Thoracic aorta (tissue), 2 donors: ENCODE measurements at regions not wholly inside any gene's neighbourhood (a gene's known extent, or its start where the extent isn't known, plus 50 kb on each side); places are given as distances from the start of the nearest gene placed in this dataset.
"Not testable (repeated sequence)": the region's sequence is repeated elsewhere in the genome, so short reads cannot be mapped to it uniquely, and the experiment has no call there.

Experiments
- ATAC-seq: fragments of 150-250 bp; one replicate; pipeline ENCODE4 v1.8.0; 2017; ENCODE audit warnings: low read depth; ENCODE audit not compliant: insufficient number of reproducible peaks, low FRiP score
- DNase-seq: peaks from one replicate; pipeline ENCODE4 v3.0.0-alpha.2; 2020; ENCODE audit warnings: low spot score
- H3K27ac ChIP-seq, 2 donors: fragments of 200-600 bp; sonication (generic); 1 replicate in 1 of 2; 2 replicates in 1 of 2; pipeline ENCODE4 v1.5.1; 2016; ENCODE audit warnings: mild to moderate bottlenecking in 2 of 2, moderate library complexity in 2 of 2
- H3K27me3 ChIP-seq: fragments of 200-600 bp; sonication (generic); replicated peaks from 2 replicates; pipeline ENCODE4 v1.6.0; 2016; ENCODE audit warnings: mild to moderate bottlenecking; ENCODE audit not compliant: insufficient read depth
- H3K36me3 ChIP-seq: fragments of 200-600 bp; sonication (generic); one replicate; pipeline ENCODE4 v1.5.1; 2016
- H3K4me1 ChIP-seq, 2 donors: fragments of 200-600 bp; sonication (generic); 1 replicate in 1 of 2; 2 replicates in 1 of 2; pipeline versions ENCODE4 v1.5.1 to v1.6.0; 2016; ENCODE audit warnings: low read depth in 2 of 2, mild to moderate bottlenecking in 1 of 2; ENCODE audit not compliant: control insufficient read depth in 1 of 2
- H3K4me3 ChIP-seq: fragments of 200-600 bp; sonication (generic); 2 replicates; pipeline ENCODE4 v1.5.1; 2016; ENCODE audit warnings: mild to moderate bottlenecking
- H3K9me3 ChIP-seq: fragments of 200-600 bp; sonication (generic); 2 replicates; pipeline ENCODE4 v1.5.1; 2016
- TF ChIP-seq, protein P1 (sequence below): fragments of 200-600 bp; sonication (generic); IDR thresholded peaks from one replicate; pipeline ENCODE4 v1.5.1; 2019; ENCODE audit warnings: antibody characterized with exemption

DNA sequence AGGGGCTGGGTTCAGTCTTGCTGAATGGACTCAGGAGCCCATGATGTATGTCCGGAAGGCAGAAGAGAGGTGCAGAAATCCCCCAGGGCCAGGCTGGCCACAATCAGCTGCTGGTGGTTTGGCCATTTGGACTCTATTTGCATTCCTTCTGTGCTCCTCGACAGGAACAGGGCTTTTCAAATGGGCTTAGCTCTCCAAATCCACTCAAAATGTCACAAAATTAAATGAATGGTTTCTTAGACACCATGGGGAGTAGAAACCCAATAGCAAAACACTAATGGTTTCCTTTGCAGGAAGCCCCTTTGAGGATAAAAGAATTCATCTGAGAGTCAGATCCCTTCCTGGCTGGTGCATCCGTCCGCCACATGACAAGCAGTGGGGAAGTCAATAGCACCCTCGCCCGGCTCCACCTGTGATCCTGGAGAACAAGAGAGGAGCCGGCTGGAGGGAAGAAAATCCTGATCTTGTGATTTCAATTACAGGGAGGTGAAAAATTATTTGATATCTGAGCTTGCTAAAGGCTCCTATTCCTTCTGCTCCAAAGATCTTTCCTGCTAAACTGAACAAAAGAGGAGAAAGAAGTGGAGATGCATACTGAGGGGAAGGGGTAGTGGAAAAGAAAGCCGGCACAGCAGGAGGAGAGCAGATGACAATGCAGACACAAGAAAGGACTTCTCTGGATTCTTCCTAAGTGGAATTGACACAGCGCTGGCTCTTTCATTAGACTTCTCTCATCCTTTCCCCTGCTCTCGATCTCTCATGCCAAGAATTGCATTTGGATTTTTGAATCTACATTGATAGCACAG lies 190.7 kb downstream of the C7orf25 start:
- TF ChIP-seq, protein P1, sequence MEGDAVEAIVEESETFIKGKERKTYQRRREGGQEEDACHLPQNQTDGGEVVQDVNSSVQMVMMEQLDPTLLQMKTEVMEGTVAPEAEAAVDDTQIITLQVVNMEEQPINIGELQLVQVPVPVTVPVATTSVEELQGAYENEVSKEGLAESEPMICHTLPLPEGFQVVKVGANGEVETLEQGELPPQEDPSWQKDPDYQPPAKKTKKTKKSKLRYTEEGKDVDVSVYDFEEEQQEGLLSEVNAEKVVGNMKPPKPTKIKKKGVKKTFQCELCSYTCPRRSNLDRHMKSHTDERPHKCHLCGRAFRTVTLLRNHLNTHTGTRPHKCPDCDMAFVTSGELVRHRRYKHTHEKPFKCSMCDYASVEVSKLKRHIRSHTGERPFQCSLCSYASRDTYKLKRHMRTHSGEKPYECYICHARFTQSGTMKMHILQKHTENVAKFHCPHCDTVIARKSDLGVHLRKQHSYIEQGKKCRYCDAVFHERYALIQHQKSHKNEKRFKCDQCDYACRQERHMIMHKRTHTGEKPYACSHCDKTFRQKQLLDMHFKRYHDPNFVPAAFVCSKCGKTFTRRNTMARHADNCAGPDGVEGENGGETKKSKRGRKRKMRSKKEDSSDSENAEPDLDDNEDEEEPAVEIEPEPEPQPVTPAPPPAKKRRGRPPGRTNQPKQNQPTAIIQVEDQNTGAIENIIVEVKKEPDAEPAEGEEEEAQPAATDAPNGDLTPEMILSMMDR: no peak
- Histone ChIP-seq H3K4me1 (no peaks in the 10 kb centered on the region), H3K36me3 (no peaks in the 10 kb centered on the region), H3K9me3 (no peaks in the 10 kb centered on the region), H3K27me3 (no peaks in the 10 kb centered on the region), H3K4me3 (no peak overlapping the region), H3K27ac (no peak overlapping the region)
- ATAC-seq (no peak), DNase-seq (no peak)

DNA sequence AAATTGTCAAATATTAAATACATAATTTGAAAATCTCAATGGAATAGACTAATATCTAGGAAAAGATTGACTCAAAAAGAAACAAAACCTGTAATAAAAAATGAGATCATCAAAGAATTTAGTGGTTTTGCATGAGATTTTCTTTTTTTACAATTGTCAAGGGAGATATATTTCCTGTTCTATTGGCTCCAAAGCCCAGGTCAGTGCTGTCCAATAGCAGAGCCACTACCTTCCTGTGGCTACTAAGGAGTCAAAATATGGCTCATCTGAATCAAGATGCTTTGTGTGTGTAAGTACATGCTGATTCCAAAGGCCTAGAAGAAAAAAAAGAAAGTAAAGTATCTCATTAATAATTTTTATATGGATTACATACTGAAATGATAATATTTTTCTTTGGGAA lies 191.9 kb downstream of the C7orf25 start:
- ATAC-seq (no peak), DNase-seq (no peak)
- H3K4me3 ChIP-seq: no peak overlapping the region
- no peaks in the 10 kb centered on the region for H3K36me3 ChIP-seq
- H3K27ac ChIP-seq: no peak overlapping the region
- TF ChIP-seq, protein P1: no peak
- no peaks in the 10 kb centered on the region for H3K4me1 ChIP-seq
- no peaks in the 10 kb centered on the region for H3K9me3 ChIP-seq
- no peaks in the 10 kb centered on the region for H3K27me3 ChIP-seq

DNA sequence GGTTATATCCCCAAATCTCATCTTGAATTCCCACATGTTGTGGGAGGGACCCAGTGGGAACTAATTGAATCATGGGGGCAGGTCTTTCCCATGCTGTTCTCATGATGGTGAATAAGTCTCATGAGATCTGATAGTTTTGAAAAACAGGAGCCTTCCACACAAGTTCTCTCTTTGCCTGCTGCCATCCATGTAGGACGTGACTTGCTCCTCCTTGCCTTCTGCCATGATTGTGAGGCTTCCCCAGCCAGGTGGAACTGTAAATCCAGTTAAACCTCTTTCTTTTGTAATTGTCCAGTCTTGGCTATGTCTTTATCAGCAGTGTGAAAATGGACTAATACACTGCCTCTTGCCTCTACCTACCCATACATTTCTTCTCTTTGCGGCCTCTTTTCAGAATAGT lies 193.4 kb downstream of the C7orf25 start:
- H3K4me3 ChIP-seq, H3K27me3 ChIP-seq, H3K9me3 ChIP-seq, H3K27ac ChIP-seq, H3K4me1 ChIP-seq, ATAC-seq, H3K36me3 ChIP-seq, DNase-seq: not testable (repeated sequence)

DNA sequence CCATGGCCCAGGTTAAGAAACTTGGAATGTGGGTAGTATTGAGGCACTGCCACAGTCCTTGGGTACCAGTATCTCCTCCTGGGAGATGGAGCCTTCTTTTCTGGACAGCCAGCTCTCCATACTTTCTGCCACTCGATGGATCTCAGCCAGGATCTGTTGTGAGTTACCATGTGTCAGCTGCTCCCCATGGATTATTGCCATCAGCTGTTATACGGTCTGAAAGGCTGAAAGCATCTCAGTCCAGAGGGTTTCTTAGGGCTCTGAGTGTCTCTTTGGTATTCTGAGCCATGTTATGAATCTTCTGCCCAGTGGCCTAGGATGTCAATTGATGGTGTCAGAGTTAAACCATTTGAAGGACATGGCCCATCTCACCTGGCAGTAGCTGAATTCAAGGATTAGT lies 197.5 kb downstream of the C7orf25 start:
- no peak for DNase-seq
- TF ChIP-seq, protein P1: no peak
- Histone ChIP-seq H3K4me1 (no peaks in the 10 kb centered on the region), H3K9me3 (no peaks in the 10 kb centered on the region), H3K27ac (no peak overlapping the region), H3K27me3 (no peaks in the 10 kb centered on the region), H3K4me3 (no peak overlapping the region), H3K36me3 (no peaks in the 10 kb centered on the region)
- ATAC-seq: no peak

DNA sequence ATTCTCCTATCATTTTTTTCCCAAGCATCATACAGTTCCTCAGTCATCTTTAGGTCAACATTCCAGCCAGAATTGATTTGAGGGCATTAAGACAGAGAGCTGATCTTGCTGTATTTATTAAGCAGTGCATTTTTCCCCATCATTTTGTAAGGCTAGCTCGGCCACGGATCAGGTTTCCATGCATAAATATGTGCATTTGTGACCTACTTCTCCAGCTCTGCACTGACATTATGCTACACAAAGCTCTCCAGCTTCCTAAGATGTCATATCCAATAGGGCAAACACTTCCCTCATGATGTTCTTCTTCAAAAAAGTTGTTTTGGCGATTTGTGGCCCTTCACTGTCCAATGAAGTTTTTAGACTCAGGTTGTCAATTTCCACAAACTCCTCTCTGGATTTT lies 202.6 kb downstream of the C7orf25 start:
- no peaks in the 10 kb centered on the region for H3K36me3 ChIP-seq
- H3K27ac ChIP-seq: no peak overlapping the region
- ATAC-seq: no peak
- H3K4me3 ChIP-seq: no peak overlapping the region
- no peaks in the 10 kb centered on the region for H3K27me3 ChIP-seq
- no peaks in the 10 kb centered on the region for H3K4me1 ChIP-seq
- DNase-seq: no peak
- no peaks in the 10 kb centered on the region for H3K9me3 ChIP-seq
- TF ChIP-seq, protein P1: no peak

DNA sequence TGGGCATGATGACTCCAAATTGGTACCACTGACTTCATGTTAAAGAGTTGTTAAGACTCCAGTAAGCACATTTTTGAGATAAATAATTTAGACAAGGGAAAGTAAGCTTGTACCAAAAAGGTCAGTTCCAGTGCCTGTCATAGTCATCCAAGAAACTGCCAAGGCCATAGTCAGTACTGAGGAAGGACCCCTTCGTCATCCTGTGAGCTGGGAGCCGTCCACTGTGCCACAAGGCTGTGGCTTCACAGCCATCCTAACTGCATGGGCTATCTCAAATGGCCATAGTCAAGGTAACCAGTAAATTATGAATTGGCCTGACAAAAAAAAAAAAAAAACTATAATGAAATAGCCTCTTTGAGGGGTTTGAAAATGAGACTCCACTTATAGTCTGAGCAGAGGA lies 207.2 kb downstream of the C7orf25 start:
- H3K4me3 ChIP-seq: no peak overlapping the region
- DNase-seq (no peak), ATAC-seq (no peak)
- H3K9me3 ChIP-seq: no peaks in the 10 kb centered on the region
- no peak overlapping the region for H3K27ac ChIP-seq
- H3K36me3 ChIP-seq: no peaks in the 10 kb centered on the region
- TF ChIP-seq, protein P1: no peak
- no peaks in the 10 kb centered on the region for H3K27me3 ChIP-seq
- H3K4me1 ChIP-seq: peaks cover 0 to 11% of the 10 kb centered on the region in 2 donors
